ENCODE measurements at regions not wholly inside any gene's neighbourhood (a gene's known extent, or its start where the extent isn't known, plus 50 kb on each side); places are given as distances from the start of the nearest gene placed in this dataset.

DNA sequence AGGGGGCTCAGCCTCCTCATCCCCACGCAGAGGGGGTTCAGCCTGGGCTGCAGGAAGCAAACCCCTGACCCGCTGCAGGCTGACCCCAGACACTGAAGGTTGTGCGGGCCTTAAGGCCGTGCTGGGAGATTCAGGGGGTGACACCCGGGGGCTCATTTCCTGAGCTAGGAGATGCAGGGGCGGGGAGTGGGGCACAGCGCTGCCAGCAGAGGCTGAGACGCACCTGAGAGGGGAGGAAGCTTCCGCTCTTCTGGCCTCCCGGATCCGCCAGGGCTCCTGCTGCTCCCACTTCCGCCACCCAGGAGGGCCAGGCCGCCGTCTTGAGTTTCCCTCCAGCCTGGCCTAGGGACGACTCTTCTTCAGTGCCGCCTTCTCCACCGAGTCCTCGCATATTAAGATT is 173.2 kb upstream of the FOXF1 start:
- Histone ChIP-seq H3K36me3 (ENCODE audit: control insufficient read depth in 2 of 2, extremely low read depth in 1 of 2, insufficient read depth in 2 of 2, low read length in 2 of 2) (no peaks in the 10 kb centered on the region), H3K27ac (ENCODE audit: control insufficient read depth, insufficient read depth, low read length) (no peak overlapping the region), H3K79me2 (ENCODE audit: control insufficient read depth, insufficient read depth, low read length) (no peaks in the 10 kb centered on the region), H3K4me3 (ENCODE audit: control insufficient read depth in 2 of 3, extremely low read depth in 1 of 3, insufficient read depth in 2 of 3, low read depth in 1 of 3, low read length in 3 of 3) (no peak overlapping the region), H4K20me1 (ENCODE audit: control insufficient read depth, extremely low read depth, insufficient read depth, low read length) (no peaks in the 10 kb centered on the region), H3K9me3 (ENCODE audit: control insufficient read depth, low read depth, low read length) (no peaks in the 10 kb centered on the region), H3K9me1 (ENCODE audit: control insufficient read depth, extremely low read depth, insufficient read depth, low read length) (no peaks in the 10 kb centered on the region), H3K9ac (ENCODE audit: control insufficient read depth, extremely low read depth, insufficient read depth, low read length) (no peak overlapping the region), H3K4me2 (ENCODE audit: control insufficient read depth, extremely low read depth, insufficient read depth, low read depth, low read length) (no peak overlapping the region), H3K4me1 (ENCODE audit: control insufficient read depth, extremely low read depth, insufficient read depth, low read length) (no peaks in the 10 kb centered on the region), H3K27me3 (ENCODE audit: control insufficient read depth, extremely low read depth, insufficient read depth, low read length) (no peaks in the 10 kb centered on the region), H2AFZ (ENCODE audit: control insufficient read depth, low read length) (no peak overlapping the region)
- FAIRE-seq (no peak), DNase-seq (ENCODE audit: low read depth, low spot score) (no peak)
- dilution Hi-C loops (cut with MboI; ENCODE audit: extremely low pct_ligation_motif_present, low sequenced_read_pairs), result no loop called here
- TF ChIP-seq, protein P1, sequence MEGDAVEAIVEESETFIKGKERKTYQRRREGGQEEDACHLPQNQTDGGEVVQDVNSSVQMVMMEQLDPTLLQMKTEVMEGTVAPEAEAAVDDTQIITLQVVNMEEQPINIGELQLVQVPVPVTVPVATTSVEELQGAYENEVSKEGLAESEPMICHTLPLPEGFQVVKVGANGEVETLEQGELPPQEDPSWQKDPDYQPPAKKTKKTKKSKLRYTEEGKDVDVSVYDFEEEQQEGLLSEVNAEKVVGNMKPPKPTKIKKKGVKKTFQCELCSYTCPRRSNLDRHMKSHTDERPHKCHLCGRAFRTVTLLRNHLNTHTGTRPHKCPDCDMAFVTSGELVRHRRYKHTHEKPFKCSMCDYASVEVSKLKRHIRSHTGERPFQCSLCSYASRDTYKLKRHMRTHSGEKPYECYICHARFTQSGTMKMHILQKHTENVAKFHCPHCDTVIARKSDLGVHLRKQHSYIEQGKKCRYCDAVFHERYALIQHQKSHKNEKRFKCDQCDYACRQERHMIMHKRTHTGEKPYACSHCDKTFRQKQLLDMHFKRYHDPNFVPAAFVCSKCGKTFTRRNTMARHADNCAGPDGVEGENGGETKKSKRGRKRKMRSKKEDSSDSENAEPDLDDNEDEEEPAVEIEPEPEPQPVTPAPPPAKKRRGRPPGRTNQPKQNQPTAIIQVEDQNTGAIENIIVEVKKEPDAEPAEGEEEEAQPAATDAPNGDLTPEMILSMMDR (optimal IDR thresholded peaks at IDR 0.05 in 1 of 3, IDR thresholded peaks at IDR 0.05 in 1 of 3, conservative IDR thresholded peaks at IDR 0.05 in 1 of 3; ENCODE audit: extremely low read depth in 1 of 3, insufficient read depth in 2 of 3, low read length in 3 of 3), result no peak
- TF ChIP-seq EZH2 (IDR thresholded peaks at IDR 0.05; ENCODE audit: low read length), result no peak

GRCh38 chr16:86337581-86338402 is 172.5 kb upstream of the FOXF1 start:
- no peak overlapping the region for H2AFZ ChIP-seq (ENCODE audit: control insufficient read depth, low read length)
- no peak for FAIRE-seq
- H3K27me3 ChIP-seq (ENCODE audit: control insufficient read depth, extremely low read depth, insufficient read depth, low read length), result no peaks in the 10 kb centered on the region
- H3K36me3 ChIP-seq (ENCODE audit: control insufficient read depth in 2 of 2, extremely low read depth in 1 of 2, insufficient read depth in 2 of 2, low read length in 2 of 2), result no peaks in the 10 kb centered on the region
- DNase-seq (ENCODE audit: low read depth, low spot score), result no peak
- TF ChIP-seq EZH2 (IDR thresholded peaks at IDR 0.05; ENCODE audit: low read length), result no peak
- TF ChIP-seq, protein P1 (optimal IDR thresholded peaks at IDR 0.05 in 1 of 3, IDR thresholded peaks at IDR 0.05 in 1 of 3, conservative IDR thresholded peaks at IDR 0.05 in 1 of 3; ENCODE audit: extremely low read depth in 1 of 3, insufficient read depth in 2 of 3, low read length in 3 of 3), result no peak
- H3K4me1 ChIP-seq (ENCODE audit: control insufficient read depth, extremely low read depth, insufficient read depth, low read length), result no peaks in the 10 kb centered on the region
- no peak overlapping the region for H3K4me3 ChIP-seq (ENCODE audit: control insufficient read depth in 2 of 3, extremely low read depth in 1 of 3, insufficient read depth in 2 of 3, low read depth in 1 of 3, low read length in 3 of 3)
- no peaks in the 10 kb centered on the region for H4K20me1 ChIP-seq (ENCODE audit: control insufficient read depth, extremely low read depth, insufficient read depth, low read length)
- no peaks in the 10 kb centered on the region for H3K79me2 ChIP-seq (ENCODE audit: control insufficient read depth, insufficient read depth, low read length)
- dilution Hi-C loops (cut with MboI; ENCODE audit: extremely low pct_ligation_motif_present, low sequenced_read_pairs), result no loop called here
- no peak overlapping the region for H3K27ac ChIP-seq (ENCODE audit: control insufficient read depth, insufficient read depth, low read length)
- no peaks in the 10 kb centered on the region for H3K9me3 ChIP-seq (ENCODE audit: control insufficient read depth, low read depth, low read length)
- no peaks in the 10 kb centered on the region for H3K9me1 ChIP-seq (ENCODE audit: control insufficient read depth, extremely low read depth, insufficient read depth, low read length)
- no peak overlapping the region for H3K9ac ChIP-seq (ENCODE audit: control insufficient read depth, extremely low read depth, insufficient read depth, low read length)
- H3K4me2 ChIP-seq (ENCODE audit: control insufficient read depth, extremely low read depth, insufficient read depth, low read depth, low read length), result no peak overlapping the region

Data from keratinocyte (primary cell).